NCI-H2107 treated with DMSO at 0.1 percent for 48 hours (cell line): ENCODE measurements at regions not wholly inside any gene's neighbourhood (a gene's known extent, or its start where the extent isn't known, plus 50 kb on each side); places are given as distances from the start of the nearest gene placed in this dataset.
"Not testable (repeated sequence)": the region's sequence is repeated elsewhere in the genome, so short reads cannot be mapped to it uniquely, and the experiment has no call there.

ENCODE experiments used
- DNase-seq: peaks from one replicate; lab custom pipeline; 2025; ENCODE audit not compliant: unreplicated experiment; lab: John Stamatoyannopoulos, UW

GRCh38 chr2:225916692-225917091 lies 517.2 kb downstream of the NYAP2 start:
- no peak for DNase-seq

DNA sequence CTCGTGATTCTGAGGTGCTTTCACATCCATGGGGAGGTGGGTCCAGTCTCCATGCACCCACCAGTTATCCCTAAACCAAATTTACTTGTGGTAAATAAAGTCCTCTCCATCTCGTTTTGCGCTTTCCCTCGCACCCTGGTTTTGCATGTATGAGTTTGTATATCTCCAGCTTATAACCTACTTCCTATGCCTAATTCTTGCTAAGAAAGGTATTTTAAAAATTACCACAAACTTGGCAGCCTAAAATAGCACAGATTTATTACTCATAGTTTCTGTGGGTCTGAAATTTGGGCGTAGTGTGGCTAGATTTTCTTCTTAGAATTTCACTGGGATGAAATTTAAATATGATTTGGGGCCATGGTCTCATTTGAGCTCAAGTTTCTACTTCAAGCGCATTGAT lies 511.5 kb downstream of the NYAP2 start:
- DNase-seq, result no peak

DNA sequence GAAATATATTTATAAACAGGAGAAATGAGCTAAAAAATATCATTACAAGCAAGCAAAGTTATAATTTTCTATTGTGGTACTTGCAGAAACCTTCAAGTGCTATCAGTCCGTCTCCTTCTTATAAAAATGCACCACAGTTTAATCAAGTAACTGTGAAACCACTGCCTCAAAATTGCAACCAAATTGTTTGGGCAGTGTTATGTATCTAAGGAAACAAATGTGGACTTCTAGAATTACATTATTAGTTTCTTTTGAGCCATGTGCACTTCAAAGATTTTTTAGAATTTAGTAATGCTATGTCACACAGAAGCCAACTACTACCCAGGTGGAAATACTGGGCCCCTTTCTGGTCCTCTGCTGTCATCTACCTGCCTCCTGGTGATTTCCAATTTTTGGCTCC lies 495.6 kb downstream of the NYAP2 start:
- no peak for DNase-seq

GRCh38 chr2:225894236-225894980 lies 494.9 kb downstream of the NYAP2 start:
- DNase-seq, result no peak

DNA sequence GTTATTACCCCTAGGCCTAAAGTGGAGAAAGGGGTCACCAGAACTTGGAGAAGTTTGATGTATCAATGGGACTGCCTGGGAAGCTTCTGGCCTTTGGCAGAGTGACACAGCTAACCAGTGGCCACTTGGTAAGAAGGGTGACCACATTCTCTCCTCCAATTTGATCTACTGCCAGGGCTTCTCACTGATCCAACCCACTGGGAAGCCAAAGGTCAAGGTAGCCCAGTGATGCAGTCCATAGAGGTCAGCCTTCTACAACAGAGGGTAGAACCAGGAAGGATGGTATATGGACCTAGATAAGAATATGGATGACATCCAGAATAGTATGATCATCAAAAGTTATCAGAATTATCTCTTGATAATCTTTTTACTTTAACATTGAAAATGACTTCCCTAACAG lies 493.6 kb downstream of the NYAP2 start:
- DNase-seq, result no peak

DNA sequence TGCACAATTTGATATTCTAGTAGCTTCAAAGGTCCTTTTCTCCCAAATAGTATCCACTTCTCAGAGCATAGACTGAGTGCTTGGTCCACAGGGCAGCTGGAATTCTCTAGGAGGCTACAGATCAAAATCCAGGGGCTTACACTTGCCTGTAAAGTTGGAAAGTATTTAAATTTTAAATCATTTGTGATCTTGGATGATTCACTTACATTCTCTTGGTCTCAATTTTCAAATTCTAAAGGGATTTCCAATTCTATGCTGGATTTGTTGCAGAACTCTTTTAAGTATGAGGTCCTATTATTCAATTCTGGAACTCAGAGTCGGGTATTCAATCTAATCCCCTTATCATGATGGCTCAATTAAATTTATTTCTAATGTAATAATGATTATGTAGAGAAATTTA lies 492.3 kb downstream of the NYAP2 start:
- DNase-seq, result no peak

DNA sequence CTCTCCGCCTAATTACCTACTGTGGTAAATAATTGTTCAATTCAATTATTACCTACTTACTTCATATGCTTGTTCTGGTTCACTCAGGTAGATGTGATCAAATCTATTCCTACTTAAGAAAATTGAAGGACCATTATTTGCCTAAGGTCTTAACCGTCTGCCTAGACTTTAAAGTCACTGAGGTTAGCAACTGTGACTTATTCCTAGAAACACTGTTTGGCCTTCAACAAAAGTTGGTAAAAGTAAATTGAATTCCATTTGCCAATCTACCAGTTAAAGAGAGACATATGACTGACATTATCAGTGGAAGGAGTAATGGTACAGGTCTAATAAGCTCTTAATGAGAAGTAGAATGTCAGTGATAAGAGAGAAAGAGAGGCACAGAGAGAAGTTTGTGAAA lies 491.5 kb downstream of the NYAP2 start:
- DNase-seq, result no peak

DNA sequence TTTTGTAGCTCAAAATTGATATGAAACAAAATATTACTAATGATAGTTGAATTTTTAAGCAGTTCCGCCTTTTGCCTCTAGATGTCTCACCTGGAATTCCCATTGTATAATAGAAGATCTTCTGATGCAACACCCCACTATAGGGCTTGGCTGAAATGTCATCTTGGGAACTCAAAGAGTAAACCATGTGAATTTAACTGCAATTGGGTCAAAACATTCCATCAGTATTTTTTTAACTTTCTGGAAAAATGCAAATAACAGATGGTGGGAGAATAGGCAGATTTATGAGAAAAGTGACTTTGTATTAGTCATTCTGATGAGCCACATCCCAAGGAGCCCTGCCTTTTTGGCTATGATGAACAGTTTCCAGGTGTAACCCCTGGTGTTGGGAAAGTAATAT lies 489.9 kb downstream of the NYAP2 start:
- DNase-seq, result peak; percentile 41

DNA sequence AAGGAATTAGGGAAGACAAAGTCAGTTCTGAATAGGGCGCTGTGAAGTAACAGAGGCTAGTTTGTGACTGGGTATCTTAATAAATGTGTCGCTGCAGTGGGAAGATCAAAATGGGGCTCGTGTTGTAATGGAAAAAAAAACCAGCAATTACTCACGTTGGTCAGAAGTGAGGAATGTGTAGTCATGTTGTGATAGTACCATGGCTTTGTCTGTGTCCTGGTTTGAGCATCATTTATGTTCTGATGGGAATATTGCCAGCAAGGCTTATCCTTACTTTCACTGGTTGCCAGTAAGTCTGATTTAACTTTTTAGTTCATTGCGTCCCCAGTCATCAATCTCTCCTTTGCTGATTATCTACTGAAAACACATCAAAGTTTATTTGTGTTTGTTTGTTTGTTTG lies 467.6 kb downstream of the NYAP2 start:
- no peak for DNase-seq

- DNase-seq, result no peak
Measured at GRCh38 chr2:225865468-225865867, 466.0 kb downstream of the NYAP2 start.

GRCh38 chr2:225864394-225864793 lies 464.9 kb downstream of the NYAP2 start:
- no peak for DNase-seq

GRCh38 chr2:225842939-225843338 lies 443.4 kb downstream of the NYAP2 start:
- no peak for DNase-seq

DNA sequence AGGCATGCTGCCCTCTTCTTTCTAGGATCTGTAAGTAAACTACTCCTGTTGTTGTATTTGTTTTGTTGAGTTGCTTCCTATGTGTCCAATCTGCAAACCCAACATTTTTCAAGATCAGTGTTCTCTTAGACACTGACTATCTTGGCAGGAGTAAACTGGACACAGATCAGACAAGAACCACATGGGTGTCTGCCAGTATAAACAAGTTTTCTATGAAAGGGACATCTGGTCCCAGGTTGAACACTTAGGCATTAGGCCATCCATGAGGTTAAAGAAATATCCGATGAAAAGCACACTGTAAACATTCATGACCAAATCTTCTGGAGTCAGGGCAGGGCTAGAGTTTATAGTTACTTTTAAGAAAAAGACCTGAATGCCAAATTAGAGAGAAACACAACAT lies 441.8 kb downstream of the NYAP2 start:
- no peak for DNase-seq

GRCh38 chr2:225837328-225837727 lies 437.8 kb downstream of the NYAP2 start:
- DNase-seq, result no peak

GRCh38 chr2:225824748-225825449 lies 425.4 kb downstream of the NYAP2 start:
- no peak for DNase-seq

- no peak for DNase-seq
Measured at GRCh38 chr2:225821351-225821750, 421.8 kb downstream of the NYAP2 start.

- no peak for DNase-seq
Measured at GRCh38 chr2:225820826-225821225, 421.3 kb downstream of the NYAP2 start.

- DNase-seq, result no peak
Measured at GRCh38 chr2:225814554-225814953, 415.0 kb downstream of the NYAP2 start.

DNA sequence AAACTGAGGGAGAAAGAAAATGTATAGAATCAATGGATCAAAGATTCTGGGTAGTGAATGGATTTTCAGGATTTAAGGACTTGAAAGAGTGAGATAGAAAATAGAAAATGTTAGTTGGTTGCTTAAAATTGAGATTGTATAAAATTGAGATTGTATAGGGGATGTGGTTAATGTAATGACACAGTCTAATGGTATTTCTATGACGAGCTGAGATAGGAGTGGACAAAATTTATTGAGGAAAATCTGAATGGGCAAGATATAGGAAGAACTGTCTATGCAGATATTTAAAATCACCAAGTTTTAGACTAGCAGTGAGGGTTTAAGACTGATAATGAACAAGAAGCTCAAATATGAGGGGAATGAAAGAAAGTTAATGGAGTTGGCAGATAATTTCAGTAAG lies 406.6 kb downstream of the NYAP2 start:
- no peak for DNase-seq

DNA sequence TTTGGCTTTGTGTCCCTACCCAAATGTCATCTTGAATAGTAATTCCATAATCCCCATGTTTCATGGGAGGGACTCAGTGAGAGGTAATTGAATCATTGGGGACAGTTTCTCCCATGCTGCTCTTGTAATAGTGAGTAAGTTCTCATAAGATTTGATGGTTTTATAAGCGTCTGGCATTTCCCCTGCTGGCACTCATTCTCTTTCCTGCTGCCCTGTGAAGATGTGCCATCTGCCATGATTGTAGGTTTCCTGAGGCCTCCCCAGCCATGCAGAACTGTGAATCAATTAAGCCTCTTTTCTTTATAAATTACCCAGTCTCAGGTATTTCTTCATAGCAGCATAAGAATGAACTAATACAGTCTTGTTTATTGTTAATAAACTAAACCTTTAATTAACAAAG lies 402.6 kb downstream of the NYAP2 start:
- not testable (repeated sequence) for DNase-seq

GRCh38 chr2:225797394-225797793 lies 397.9 kb downstream of the NYAP2 start:
- DNase-seq, result no peak

GRCh38 chr2:225794652-225795400 lies 395.3 kb downstream of the NYAP2 start:
- DNase-seq, result no peak
